T-helper 2 cell (primary cell): ENCODE measurements at regions not wholly inside any gene's neighbourhood (a gene's known extent, or its start where the extent isn't known, plus 50 kb on each side); places are given as distances from the start of the nearest gene placed in this dataset.
A peak's percentile ranks its signal among the peaks of the same experiment; 100 is the strongest.

Experiments
- DNase-seq, 5 experiments: peaks; one replicate each; pipeline versions ENCODE4 v3.0.0 to v3.0.0-alpha.2; 2012 to 2022

DNA sequence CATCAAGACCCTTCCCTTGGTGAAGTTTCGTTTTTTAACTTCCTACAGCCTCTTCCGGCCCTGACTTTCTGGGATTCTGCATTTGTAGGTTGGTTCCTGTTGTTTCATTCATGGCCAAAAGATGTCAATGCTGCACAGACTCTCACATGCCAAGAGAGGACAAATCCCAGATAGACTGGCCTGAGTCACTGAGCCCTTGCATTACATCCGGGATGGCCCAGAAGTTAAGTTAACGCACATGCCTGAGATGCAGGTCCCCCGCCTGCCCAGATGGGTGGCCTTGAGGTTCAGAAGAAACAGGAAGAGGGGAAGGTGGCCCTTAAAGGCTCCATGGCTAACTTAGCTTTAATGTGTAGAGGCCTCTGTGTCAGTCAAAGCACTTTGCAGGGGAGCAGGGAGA is 51.6 kb upstream of the SRGAP3 start:
- DNase-seq, result no peak

DNA sequence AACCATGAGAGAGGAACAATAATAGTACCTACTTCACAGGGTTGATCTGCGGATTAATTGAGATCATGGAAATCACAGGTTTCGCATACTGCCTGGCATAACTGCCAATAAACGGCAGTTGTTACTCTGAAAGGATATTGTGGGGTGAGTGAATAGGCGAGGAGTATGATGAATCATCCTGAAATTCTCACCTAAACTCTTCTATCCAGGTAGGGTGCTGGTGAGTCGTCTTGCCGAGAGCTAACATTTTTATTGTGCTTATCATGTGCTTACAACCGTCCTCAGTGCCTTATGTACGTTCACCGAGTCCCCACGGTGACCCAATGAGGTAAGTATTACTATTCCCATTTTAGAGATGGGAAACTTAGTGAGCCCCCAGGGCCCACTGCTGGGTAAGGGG is 52.4 kb upstream of the SRGAP3 start:
- no peak for DNase-seq

DNA sequence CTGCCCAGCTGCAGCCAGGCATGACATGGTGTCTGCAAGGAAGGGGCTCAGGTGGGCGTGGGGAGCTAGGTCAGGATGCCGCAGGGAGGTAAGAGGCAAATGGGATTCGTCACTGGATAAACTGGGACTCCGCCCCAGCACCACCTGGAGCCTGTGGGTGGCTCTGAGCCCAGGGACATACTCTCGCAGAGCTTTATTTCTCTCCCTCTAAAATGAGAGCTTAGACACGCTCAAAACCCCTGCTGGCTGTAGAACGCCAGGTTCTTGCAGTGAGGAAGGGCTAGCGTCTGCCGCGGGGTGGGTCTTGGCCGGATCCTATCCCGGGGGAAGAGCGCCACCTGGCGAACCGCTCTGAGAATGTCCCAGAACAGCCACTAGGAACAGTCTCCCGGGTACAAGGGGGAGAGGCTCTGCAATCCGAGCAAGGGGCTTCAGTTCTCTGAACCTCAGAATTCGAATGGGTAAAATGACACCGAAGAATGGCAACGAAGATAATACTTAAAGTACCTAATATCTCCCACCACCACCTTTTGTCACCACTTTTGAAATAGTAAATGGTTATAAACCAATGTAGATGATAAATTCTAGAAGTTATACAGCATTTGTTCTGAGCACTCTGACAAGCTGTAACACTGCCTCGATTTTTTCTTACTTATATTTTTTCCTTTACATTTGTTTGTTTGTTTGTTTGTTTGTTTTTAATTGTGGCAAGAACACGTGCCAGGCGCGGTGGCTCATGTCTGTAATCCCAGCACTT is 53.2 kb upstream of the SRGAP3 start:
- DNase-seq, result peak; percentile 39 to 76 (median 68)

DNA sequence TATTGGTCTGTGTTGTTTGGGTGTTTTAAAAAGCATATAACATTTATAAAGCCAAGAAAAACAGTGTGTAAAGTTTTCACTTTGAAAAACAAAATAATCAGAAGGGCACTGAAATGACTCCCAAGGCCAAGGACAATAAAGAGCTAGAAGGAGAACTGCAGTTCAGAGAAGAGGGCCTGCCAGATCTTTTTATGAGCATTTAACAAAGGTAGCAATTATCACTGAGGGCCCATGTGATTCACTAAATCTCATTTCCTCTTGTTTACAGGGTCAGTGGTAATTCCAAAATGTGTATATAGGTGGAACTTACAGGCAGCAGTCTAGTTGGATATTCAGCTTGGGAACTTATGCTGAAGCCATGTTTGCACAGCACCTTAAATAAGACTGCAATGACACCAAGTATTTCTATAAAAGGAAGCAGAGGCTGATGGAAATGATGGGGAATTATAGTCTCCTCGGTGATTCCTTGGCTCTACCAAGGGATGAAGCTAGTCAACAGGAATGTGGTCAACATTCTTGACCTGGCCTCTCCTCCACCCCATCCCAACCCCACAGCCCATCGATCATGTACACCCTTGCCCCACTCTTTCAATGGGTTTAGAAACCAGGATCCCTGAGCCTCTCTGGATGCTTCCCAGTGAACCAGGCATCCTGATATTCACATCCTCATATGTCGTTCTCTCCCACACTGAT is 54.4 kb upstream of the THUMPD3 start:
- no peak for DNase-seq

GRCh38 chr3:9310043-9310442 is 52.8 kb upstream of the THUMPD3 start:
- no peak for DNase-seq

- no peak for DNase-seq
Observed at GRCh38 chr3:9311228-9311627, 51.6 kb upstream of the THUMPD3 start.
